NCI-H187 treated with DMSO at 0.1 percent for 48 hours (cell line): ENCODE measurements at regions not wholly inside any gene's neighbourhood (a gene's known extent, or its start where the extent isn't known, plus 50 kb on each side); places are given as distances from the start of the nearest gene placed in this dataset.

Experiments
- DNase-seq: peaks from one replicate; lab custom pipeline; 2025; lab: John Stamatoyannopoulos, UW

GRCh38 chr15:58269455-58270414 lies 131.6 kb downstream of the AQP9 start:
- peak; percentile 8 for DNase-seq

DNA sequence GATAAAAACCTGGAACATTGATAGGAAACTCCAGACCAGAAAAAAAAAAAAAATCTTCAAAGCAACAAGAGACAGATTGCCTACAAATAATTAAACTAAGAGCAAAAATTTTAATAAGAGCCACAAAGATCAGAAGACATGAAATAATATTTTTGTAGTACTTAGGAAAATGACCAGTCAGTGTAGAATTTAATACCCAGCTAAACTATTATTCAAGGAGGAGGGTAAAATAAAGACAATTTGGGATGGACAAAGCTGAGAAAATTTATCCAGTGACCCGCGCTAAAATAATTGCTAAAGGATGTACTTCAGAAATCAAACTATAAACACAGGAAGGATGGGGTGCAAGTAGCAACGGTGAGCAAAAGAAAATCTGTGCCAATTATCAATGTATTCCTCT lies 133.2 kb downstream of the AQP9 start:
- no peak for DNase-seq

DNA sequence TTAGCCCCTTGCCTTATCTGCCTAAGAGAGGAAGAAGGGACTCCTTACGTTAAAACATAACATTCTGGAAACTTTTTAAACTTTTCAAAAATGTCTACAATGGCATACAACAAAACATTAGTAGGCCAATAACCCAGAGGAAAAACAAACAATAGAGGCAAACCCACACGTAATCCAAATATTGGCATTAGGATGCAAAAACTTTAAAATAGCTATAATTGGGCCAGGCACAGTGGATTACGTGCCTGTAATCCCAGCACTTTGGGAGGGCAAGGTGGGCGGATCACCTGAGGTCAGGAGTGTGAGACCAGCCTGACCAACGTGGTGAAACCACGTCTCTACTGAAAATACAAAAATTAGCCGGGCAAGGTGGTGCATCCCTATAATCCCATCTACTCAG lies 134.9 kb downstream of the AQP9 start:
- no peak for DNase-seq

DNA sequence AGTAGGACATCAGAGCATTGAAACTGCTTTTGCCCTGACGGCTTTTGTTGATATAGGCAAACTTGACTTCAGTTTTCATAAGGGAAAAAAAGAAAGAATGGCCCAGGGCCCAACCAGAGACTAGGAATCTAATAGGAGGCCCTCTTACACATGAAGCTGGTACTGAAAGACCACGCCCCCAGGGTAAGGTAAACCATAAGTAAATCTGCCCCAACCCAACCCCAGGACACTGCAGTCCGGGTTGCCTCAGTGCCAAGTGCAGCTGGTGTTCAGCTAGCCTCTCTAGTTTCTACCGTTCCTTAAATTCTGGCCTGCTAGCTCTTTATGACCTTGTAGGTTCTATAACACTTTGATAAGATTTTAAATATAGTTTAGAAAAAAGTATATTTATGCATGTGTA lies 136.7 kb downstream of the AQP9 start:
- no peak for DNase-seq

- no peak for DNase-seq
Measured at GRCh38 chr15:58275785-58276184, 137.6 kb downstream of the AQP9 start.

- no peak for DNase-seq
Measured at GRCh38 chr15:58276924-58277323, 138.7 kb downstream of the AQP9 start.

DNA sequence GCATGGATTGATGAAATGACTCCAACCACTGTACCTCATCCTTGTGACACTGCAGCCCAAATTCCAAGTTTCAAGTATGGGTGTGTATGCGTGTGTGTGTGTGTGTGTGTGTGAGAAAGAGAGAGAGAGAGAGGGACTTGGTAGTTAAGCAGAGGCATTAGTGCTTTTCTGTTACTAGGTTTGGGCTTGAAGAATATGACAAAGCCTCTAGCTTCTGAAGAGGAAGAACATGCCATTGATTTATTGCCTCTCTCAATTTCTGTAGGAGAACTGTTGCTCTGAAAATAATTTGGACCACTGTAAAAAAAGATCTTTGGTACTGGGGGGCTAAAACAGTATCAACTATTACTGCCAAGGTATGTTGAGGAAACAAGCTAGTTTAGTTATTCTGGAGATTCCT lies 139.2 kb downstream of the AQP9 start:
- no peak for DNase-seq

DNA sequence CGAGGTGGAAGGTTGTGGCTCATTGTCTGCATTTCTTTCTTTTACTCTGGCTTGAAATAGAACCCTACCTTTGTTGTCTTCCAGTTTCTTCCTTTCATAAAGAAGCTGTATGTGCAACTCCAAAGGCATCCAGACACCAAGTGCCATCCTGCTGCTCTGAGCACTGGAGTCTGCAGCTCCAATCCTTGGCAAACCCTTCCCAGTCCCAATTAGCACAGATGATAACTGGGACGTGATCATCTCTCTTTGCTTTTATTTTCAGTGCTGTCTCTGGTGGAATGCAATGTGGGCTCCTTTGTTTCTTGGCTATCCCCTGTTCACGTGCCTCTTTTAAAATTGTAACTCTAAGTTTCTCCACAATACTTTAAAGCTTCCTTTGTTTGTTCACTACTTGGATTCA lies 140.9 kb downstream of the AQP9 start:
- DNase-seq, result no peak

DNA sequence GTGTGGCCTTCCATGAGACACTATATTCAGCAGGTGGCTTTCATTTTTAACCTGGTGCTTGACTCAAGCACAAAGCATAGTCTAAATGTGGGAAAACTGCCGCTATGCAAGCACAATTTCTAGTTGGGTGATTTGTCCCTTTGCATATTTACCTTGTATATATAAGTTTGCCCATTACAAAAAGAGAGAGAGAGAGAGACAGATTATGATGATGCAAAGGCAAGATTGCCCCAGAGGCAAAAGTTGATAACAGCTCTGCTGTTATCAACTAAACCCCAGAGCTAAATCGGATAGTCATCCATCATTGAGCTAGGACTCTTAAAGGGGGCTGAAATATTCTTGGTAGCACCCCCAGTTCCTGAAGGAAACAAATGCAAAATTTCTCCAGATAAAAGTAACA lies 141.5 kb downstream of the AQP9 start:
- no peak for DNase-seq

DNA sequence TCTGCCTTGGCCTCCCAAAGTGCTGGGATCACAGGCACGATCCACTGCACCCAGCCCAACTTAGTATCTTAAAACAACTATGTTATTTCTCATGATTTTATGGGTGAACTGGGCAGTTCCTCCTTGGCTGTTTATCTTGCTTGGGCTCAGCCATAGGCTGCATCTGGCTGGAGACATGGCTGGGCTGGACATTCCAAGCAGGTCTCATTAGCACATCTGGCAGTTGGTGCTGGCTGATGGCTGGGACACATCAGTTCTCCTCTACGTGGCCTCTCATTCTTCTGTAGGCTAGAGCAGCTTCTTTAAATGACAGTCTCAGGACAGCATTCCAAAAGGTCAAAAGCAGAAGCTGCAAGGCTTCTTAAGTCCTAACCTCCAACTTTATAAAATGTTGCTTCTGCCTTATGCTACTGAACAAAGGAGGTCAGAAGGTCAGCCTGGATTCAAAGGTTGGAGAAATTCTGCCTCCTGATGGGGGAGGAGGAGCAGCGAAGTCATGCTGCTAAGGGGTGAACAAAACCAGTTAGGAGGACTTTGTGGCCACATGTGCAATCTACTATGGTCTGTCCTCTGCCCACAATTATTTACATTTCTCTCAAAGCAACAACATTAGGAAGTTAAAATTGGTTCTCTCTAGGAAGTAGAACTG lies 144.0 kb downstream of the AQP9 start:
- no peak for DNase-seq

GRCh38 chr15:58283302-58283701 lies 145.1 kb downstream of the AQP9 start:
- no peak for DNase-seq

DNA sequence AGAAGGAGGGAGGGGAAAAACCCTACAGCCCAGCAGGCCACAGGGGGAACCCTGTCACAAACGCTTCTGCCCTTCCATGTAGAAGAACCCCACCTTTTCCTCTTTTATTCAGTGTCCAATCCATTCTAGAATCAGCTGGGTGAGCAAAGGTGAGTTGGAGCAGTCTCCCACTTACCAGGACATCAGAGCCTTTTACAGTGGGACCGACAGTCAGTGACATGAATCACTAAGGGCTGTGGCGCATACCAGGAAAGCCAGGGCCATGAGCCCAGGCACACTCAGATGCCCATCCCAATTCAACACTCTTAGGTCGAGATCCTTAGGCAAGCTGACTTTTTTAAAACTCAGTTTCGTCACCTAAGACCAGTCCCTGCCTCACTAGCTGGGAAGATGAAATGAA lies 146.1 kb downstream of the AQP9 start:
- DNase-seq, result no peak

DNA sequence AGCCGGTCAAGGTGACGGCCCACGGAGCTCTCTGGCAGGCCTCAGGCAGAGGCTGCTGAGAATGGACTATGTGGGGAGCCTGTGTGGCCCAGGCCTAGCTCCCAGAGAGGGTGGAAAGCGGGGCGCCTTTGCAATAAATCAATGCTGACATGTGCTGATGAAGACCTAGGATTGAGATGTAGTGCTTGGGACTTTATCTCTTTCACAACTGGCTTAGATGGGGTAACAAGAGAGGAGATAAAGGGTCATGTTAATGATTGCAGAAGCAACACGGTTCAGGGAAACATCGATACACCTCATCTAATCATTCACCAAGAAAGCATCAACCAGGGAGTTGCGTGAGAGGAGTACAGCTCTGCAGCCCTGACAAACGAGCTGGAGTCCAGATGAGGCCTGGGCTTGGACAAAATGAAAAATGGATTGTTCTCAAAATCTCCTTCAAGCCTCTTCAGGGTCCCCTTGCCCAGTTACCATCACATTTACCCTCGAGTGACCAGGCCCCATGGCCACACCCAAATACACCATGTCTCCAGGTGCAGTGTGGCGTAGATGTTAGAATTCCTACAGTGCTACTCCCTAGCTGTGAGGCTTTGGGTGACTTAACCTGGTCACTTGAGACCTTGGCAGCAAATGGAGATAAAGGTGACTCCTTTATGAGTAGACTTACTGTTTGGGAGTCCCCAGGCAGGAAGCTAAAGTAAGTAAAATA lies 146.4 kb upstream of the LIPC start:
- no peak for DNase-seq

DNA sequence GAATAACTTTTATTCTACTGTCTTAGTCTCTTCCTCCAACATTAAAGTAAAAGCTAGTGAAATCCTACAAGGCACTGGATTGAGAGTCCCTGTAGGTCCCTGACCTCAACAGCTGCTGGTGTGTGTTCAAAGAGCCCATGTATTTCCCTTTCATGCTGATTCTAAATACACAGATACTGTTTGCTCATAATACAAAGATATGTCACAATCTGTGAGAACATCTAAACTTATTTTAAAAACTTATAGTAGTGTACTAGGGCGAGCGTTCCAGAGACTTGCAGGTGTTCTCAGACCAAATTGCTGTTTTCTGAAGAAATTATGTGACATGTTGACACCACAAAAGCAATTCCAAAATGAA lies 145.9 kb upstream of the LIPC start:
- DNase-seq, result no peak

DNA sequence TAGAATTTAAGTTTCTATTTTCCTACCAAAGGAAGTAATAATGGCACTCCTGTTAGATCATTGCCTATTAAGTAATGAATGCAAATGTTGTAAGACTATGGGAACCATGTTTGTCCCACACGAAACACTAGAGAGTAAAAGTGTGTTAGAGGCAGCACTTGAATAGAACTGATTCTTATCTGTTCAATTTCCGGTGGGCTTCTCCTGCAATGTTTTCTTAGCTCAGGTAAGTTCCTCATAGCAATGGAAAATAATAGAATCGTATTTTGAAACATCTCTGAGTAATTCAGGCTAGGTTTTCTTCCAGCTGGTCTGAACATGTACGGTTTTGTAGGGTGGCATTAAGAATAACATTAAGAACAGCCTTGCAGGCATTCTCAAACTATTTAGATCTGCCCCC lies 145.3 kb upstream of the LIPC start:
- no peak for DNase-seq

GRCh38 chr15:58287891-58288290 lies 143.9 kb upstream of the LIPC start:
- DNase-seq, result no peak

GRCh38 chr15:58288592-58288991 lies 143.2 kb upstream of the LIPC start:
- DNase-seq, result no peak

DNA sequence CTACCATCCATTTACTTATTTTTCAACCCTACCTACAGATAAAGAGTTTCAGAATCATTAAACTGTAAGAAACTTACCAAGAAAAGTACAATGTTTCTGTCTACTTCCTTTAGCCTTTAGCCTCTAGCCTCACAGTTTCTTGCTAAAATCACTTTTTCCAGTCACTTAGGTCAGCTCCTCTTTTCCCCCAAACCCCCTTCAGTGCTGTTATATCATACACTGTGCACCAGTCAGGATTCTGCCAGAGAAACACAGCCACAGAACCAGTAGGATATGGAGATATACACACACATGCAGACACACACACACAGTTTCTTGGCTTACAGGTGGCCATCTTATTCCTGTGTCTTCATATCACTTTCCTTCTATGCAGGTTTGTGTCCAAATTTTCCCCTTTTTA lies 139.9 kb upstream of the LIPC start:
- no peak for DNase-seq

GRCh38 chr15:58292751-58293175 lies 139.0 kb upstream of the LIPC start:
- no peak for DNase-seq

DNA sequence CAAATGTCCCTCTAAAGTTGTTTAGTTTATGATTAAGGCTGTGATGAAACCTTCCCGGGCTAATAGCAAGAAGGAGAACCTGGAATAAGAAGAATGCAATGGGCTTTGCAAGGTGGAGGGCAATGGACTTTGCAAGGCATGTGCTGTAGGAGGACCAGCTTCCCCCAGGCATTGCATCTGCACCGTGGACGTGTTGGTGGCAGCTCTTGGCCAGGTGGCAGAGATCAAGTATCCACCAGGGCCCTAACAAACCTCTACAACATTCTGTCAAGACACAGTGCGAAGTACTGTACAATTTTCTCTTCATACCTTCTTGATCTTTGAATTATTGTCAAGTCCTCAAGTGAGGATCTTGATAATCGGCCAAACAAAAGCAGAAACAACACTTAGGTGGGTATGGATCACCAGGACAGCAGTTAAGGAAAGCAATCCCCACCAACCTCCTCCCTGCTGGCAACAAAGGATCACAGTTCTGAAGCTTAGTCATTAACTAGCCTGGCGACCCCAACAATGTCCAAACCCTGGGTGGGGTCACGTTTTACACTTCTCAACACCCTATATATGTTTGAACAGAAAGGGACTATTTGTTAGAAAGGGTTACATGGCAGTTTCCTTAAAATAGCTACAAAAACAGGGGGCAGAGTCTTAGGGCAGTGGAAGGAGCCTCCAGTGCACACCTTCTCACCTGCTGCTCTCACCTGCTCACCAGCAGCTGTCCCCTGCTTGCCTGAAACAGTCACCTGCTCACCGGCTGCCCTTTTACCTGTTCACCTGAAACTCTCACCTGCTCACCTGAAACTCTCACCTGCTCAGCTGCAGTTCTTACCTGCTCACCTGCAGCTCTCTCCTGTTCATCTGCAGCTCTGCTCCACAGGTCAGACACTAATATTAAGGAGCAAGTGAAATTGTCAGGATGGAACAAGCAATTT lies 137.9 kb upstream of the LIPC start:
- peak; percentile 80 for DNase-seq

DNA sequence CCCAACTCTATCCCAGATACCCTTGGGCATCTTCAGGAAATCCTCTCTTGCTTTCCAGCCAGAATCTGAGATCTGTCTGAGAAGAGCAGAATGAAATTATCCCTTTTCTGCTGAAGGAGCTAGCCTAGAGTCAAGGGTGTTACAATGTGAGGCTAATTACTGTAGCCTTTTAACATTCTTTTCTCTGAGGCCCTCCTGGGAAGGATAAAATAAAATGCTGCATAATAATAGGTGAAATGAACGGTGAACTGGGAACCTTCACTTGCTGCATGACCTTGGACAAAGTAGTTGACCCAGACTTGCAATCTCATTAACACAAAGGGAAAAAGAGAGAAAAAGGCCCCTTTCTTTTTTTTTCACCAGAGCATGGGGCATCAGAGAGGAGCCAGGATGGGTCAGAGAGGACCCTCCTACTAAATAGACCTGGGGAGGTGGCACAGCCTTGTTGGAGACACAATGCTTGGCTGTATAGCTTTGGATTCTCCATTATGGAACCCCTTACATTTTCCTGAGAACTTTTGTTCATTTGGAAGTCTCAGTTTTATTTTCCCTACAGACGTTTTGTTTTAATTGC lies 137.0 kb upstream of the LIPC start:
- DNase-seq, result no peak
